ENCODE measurements at regions not wholly inside any gene's neighbourhood (a gene's known extent, or its start where the extent isn't known, plus 50 kb on each side); places are given as distances from the start of the nearest gene placed in this dataset.

GRCh38 chr19:29302002-29302928 lies 89.3 kb upstream of the UQCRFS1 start:
- H2AFZ ChIP-seq (ENCODE audit: low read depth, low read length, poor library complexity, severe bottlenecking), result no peak overlapping the region
- ChIA-PET RAD21 (ENCODE audit: low non-redundant PET in 1 of 2, low total read pairs in 2 of 2, uncharacterized antibody in 2 of 2, unreplicated experiment in 2 of 2) (no interaction called here), CTCF (no interaction called here), POLR2A (no interaction called here)
- H3K4me2 ChIP-seq (ENCODE audit: low read length), result no peak overlapping the region
- no peaks in the 10 kb centered on the region for H3K4me1 ChIP-seq (ENCODE audit: control insufficient read depth in 1 of 2, insufficient read depth in 2 of 2, low read length in 2 of 2)
- intact Hi-C loops (cut with micrococcal nuclease), result no loop called here
- no peaks in the 10 kb centered on the region for H3K9me2 ChIP-seq (ENCODE audit: insufficient read depth)
- no peak overlapping the region for H3K9ac ChIP-seq (ENCODE audit: low read length)
- H3K27me3 ChIP-seq (ENCODE audit: insufficient read depth, low read length), result peaks cover 57% of the 10 kb centered on the region
- ATAC-seq, result no peak
- H3K9me3 ChIP-seq (ENCODE audit: control insufficient read depth in 1 of 2, insufficient read depth in 1 of 2, low read depth in 1 of 2, low read length in 2 of 2), result no peaks in the 10 kb centered on the region
- no peak for DNase-seq (ENCODE audit: low read depth, low spot score)
- H3K27ac ChIP-seq (ENCODE audit: low read depth, low read length), result no peak overlapping the region
- no TSS peak for BruUV-seq (replicated peaks)
- H3K36me3 ChIP-seq (ENCODE audit: control insufficient read depth in 1 of 2, insufficient read depth in 2 of 2, low read length in 2 of 2), result no peaks in the 10 kb centered on the region
- no peak for TF ChIP-seq ELF1 (IDR thresholded peaks at IDR 0.05; ENCODE audit: borderline replicate concordance, low read depth)
- no peaks in the 10 kb centered on the region for H3K79me2 ChIP-seq (ENCODE audit: insufficient read depth, low read length)
- H4K20me1 ChIP-seq (ENCODE audit: insufficient read depth), result no peaks in the 10 kb centered on the region
- no peak overlapping the region for H3K4me3 ChIP-seq (replicated peaks in 1 of 2; ENCODE audit: low read depth in 1 of 2, low read length in 2 of 2)

GRCh38 chr19:29303069-29303718 lies 90.2 kb upstream of the UQCRFS1 start:
- no peak overlapping the region for H3K27ac ChIP-seq (ENCODE audit: low read depth, low read length)
- ChIA-PET POLR2A (no interaction called here), RAD21 (ENCODE audit: low non-redundant PET in 1 of 2, low total read pairs in 2 of 2, uncharacterized antibody in 2 of 2, unreplicated experiment in 2 of 2) (no interaction called here), CTCF (no interaction called here)
- H3K79me2 ChIP-seq (ENCODE audit: insufficient read depth, low read length), result no peaks in the 10 kb centered on the region
- no peak for ATAC-seq
- no peak for DNase-seq (ENCODE audit: low read depth, low spot score)
- no peaks in the 10 kb centered on the region for H3K9me3 ChIP-seq (ENCODE audit: control insufficient read depth in 1 of 2, insufficient read depth in 1 of 2, low read depth in 1 of 2, low read length in 2 of 2)
- BruUV-seq (replicated peaks), result no TSS peak
- no peaks in the 10 kb centered on the region for H3K4me1 ChIP-seq (ENCODE audit: control insufficient read depth in 1 of 2, insufficient read depth in 2 of 2, low read length in 2 of 2)
- H3K9ac ChIP-seq (ENCODE audit: low read length), result no peak overlapping the region
- H3K4me3 ChIP-seq (replicated peaks in 1 of 2; ENCODE audit: low read depth in 1 of 2, low read length in 2 of 2), result no peak overlapping the region
- no peaks in the 10 kb centered on the region for H3K36me3 ChIP-seq (ENCODE audit: control insufficient read depth in 1 of 2, insufficient read depth in 2 of 2, low read length in 2 of 2)
- H2AFZ ChIP-seq (ENCODE audit: low read depth, low read length, poor library complexity, severe bottlenecking), result no peak overlapping the region
- H4K20me1 ChIP-seq (ENCODE audit: insufficient read depth), result no peaks in the 10 kb centered on the region
- peaks cover 57% of the 10 kb centered on the region for H3K27me3 ChIP-seq (ENCODE audit: insufficient read depth, low read length)
- H3K9me2 ChIP-seq (ENCODE audit: insufficient read depth), result no peaks in the 10 kb centered on the region
- no peak overlapping the region for H3K4me2 ChIP-seq (ENCODE audit: low read length)
- no peak for TF ChIP-seq EGR1 (IDR thresholded peaks at IDR 0.05; ENCODE audit: low read depth)
- TF ChIP-seq ZFX (IDR thresholded peaks at IDR 0.05), result no peak
- TF ChIP-seq CEBPB (IDR thresholded peaks at IDR 0.05; ENCODE audit: low read depth), result no peak
- TF ChIP-seq SP1 (IDR thresholded peaks at IDR 0.05; ENCODE audit: low read depth), result no peak
- TF ChIP-seq ZNF274 (IDR thresholded peaks at IDR 0.05; ENCODE audit: low read depth, low read length), result no peak
- TF ChIP-seq EZH2 (IDR thresholded peaks at IDR 0.05), result no peak
- TF ChIP-seq MAX (IDR thresholded peaks at IDR 0.05), result no peak
- TF ChIP-seq TCF7L2 (IDR thresholded peaks at IDR 0.05; ENCODE audit: borderline replicate concordance, extremely low read depth, insufficient read depth, insufficient read length), result no peak
- TF ChIP-seq ELF1 (IDR thresholded peaks at IDR 0.05; ENCODE audit: borderline replicate concordance, low read depth), result no peak
- TF ChIP-seq CBX3 (IDR thresholded peaks at IDR 0.05; ENCODE audit: low read depth), result no peak
- no peak for TF ChIP-seq SIN3A (IDR thresholded peaks at IDR 0.05; ENCODE audit: low read depth)
- no peak for TF ChIP-seq CTCF (IDR thresholded peaks at IDR 0.05 in 2 of 3, conservative IDR thresholded peaks at IDR 0.05 in 1 of 3; ENCODE audit: borderline replicate concordance in 1 of 3, insufficient read depth in 1 of 3, low read depth in 2 of 3, low read length in 2 of 3)
- no peak for TF ChIP-seq REST (IDR thresholded peaks at IDR 0.05; ENCODE audit: low read depth)
- intact Hi-C loops (cut with micrococcal nuclease), result no loop called here
